LNCaP clone FGC (cell line): ENCODE measurements at regions not wholly inside any gene's neighbourhood (a gene's known extent, or its start where the extent isn't known, plus 50 kb on each side); places are given as distances from the start of the nearest gene placed in this dataset.

Experiments
- DNase-seq: peaks from one replicate; pipeline ENCODE4 v3.0.0-alpha.2; 2011; ENCODE audit warnings: low read depth
- H3K4me3 ChIP-seq: 2 replicates; pipeline ENCODE4 v1.5.1; 2011; ENCODE audit warnings: mild to moderate bottlenecking, low read depth, low read length, control low read depth
- CTCF ChIP-seq: IDR thresholded peaks from 2 replicates; pipeline ENCODE4 v1.5.1; 2012; ENCODE audit warnings: mild to moderate bottlenecking; ENCODE audit not compliant: control insufficient read depth, insufficient read depth; ENCODE audit errors: extremely low read depth

GRCh38 chr2:177161741-177162460, 50.7 kb upstream of the HNRNPA3 start:
- H3K4me3 ChIP-seq = no peak overlapping the region
- DNase-seq = no peak
- TF ChIP-seq CTCF = peak; percentile 55
